Body of pancreas (tissue), 4 donors: ENCODE measurements at regions not wholly inside any gene's neighbourhood (a gene's known extent, or its start where the extent isn't known, plus 50 kb on each side); places are given as distances from the start of the nearest gene placed in this dataset.

Experiments used
- POLR2A ChIP-seq, 3 donors: fragments of 450-650 bp; IDR thresholded peaks; one replicate each; pipeline ENCODE4 v1.6.1; 2016; ENCODE audit warnings: antibody characterized with exemption in 3 of 3, mild to moderate bottlenecking in 2 of 3
- TF ChIP-seq, protein P1 (sequence below), 7 experiments: fragments of 450-650 bp in 4 of 7; fragments of 200-600 bp in 3 of 7; sonication (generic) in 3 of 7; IDR thresholded peaks; one replicate each; pipeline ENCODE4 v1.5.1; 2016 to 2019; ENCODE audit warnings: antibody characterized with exemption in 7 of 7

DNA sequence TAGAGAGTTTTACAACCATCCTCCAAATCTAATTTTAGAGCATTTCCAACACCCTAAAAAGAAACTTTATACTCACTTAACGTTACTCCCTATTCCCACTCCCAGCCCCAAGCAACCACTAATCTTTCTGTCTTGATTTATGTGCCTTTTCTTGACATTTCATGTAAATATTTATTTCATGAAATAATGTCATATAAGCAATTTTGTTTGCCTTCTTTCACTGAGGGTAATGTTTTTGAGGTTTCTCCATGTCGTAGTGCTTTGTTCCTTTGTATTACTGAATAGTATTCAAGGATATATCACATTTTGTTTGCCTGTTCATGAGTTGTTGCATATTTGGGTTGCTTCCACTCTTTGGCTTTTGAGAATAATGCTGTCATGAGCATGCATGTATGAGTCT, 155.4 kb upstream of the PLAAT1 start:
- TF ChIP-seq, protein P1, sequence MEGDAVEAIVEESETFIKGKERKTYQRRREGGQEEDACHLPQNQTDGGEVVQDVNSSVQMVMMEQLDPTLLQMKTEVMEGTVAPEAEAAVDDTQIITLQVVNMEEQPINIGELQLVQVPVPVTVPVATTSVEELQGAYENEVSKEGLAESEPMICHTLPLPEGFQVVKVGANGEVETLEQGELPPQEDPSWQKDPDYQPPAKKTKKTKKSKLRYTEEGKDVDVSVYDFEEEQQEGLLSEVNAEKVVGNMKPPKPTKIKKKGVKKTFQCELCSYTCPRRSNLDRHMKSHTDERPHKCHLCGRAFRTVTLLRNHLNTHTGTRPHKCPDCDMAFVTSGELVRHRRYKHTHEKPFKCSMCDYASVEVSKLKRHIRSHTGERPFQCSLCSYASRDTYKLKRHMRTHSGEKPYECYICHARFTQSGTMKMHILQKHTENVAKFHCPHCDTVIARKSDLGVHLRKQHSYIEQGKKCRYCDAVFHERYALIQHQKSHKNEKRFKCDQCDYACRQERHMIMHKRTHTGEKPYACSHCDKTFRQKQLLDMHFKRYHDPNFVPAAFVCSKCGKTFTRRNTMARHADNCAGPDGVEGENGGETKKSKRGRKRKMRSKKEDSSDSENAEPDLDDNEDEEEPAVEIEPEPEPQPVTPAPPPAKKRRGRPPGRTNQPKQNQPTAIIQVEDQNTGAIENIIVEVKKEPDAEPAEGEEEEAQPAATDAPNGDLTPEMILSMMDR (IDR thresholded peaks at IDR 0.05), result no peak
- no peak for TF ChIP-seq POLR2A (IDR thresholded peaks at IDR 0.05)
